Loucy (cell line): ENCODE measurements at regions not wholly inside any gene's neighbourhood (a gene's known extent, or its start where the extent isn't known, plus 50 kb on each side); places are given as distances from the start of the nearest gene placed in this dataset.

ENCODE experiments used
- H2AFZ ChIP-seq: fragments of 200-600 bp; sonication (generic); 2 replicates; pipeline ENCODE4 v1.6.0; 2016; ENCODE audit warnings: antibody characterized with exemption, mild to moderate bottlenecking, low read length, moderate library complexity
- H3F3A ChIP-seq: fragments of 200-600 bp; 2 replicates; pipeline ENCODE4 v1.6.0; 2016; ENCODE audit warnings: antibody characterized with exemption, low read depth, mild to moderate bottlenecking
- H3K27me3 ChIP-seq: fragments of 200-600 bp; sonication (generic); 2 replicates; pipeline ENCODE4 v1.6.1; 2014; ENCODE audit warnings: low read length, mild to moderate bottlenecking; ENCODE audit not compliant: insufficient read depth, poor library complexity, severe bottlenecking
- H3K36me3 ChIP-seq: fragments of 200-600 bp; sonication (generic); 2 replicates; pipeline ENCODE4 v1.6.1; 2016; ENCODE audit warnings: low read length; ENCODE audit not compliant: insufficient read depth
- H3K4me1 ChIP-seq: fragments of 200-600 bp; sonication (generic); 2 replicates; pipeline ENCODE4 v1.5.1; 2014; ENCODE audit warnings: low read length, mild to moderate bottlenecking; ENCODE audit not compliant: insufficient read depth, poor library complexity, severe bottlenecking
- H3K4me2 ChIP-seq: fragments of 200-600 bp; sonication (generic); 2 replicates; pipeline ENCODE4 v1.6.0; 2014; ENCODE audit warnings: antibody characterized with exemption, low read length, low read depth, mild to moderate bottlenecking; ENCODE audit not compliant: poor library complexity, severe bottlenecking
- H3K4me3 ChIP-seq: fragments of 200-600 bp; sonication (generic); 2 replicates; pipeline ENCODE4 v1.5.1; 2014; ENCODE audit warnings: low read length, mild to moderate bottlenecking, mixed read lengths; ENCODE audit not compliant: poor library complexity, severe bottlenecking
- H3K79me2 ChIP-seq: fragments of 200-600 bp; sonication (generic); 2 replicates; pipeline ENCODE4 v1.6.1; 2014; ENCODE audit warnings: low read length; ENCODE audit not compliant: insufficient read depth
- H3K9ac ChIP-seq: fragments of 200-600 bp; sonication (generic); 2 replicates; pipeline ENCODE4 v1.6.0; 2014; ENCODE audit warnings: mild to moderate bottlenecking, low read depth, low read length, moderate library complexity; ENCODE audit not compliant: poor library complexity, severe bottlenecking
- H3K9me2 ChIP-seq: fragments of 200-600 bp; sonication (generic); replicated peaks from 2 replicates; pipeline ENCODE4 v1.6.1; 2016; ENCODE audit warnings: low read depth, low read length, mixed read lengths
- H3K9me3 ChIP-seq: fragments of 200-600 bp; sonication (generic); 2 replicates; pipeline ENCODE4 v1.6.1; 2014; ENCODE audit warnings: mild to moderate bottlenecking, antibody characterized with exemption, low read length, low read depth; ENCODE audit not compliant: insufficient read depth
- H4K20me1 ChIP-seq: fragments of 200-600 bp; sonication (generic); 2 replicates; pipeline ENCODE4 v1.6.0; 2014; ENCODE audit warnings: antibody characterized with exemption, low read length, mild to moderate bottlenecking; ENCODE audit not compliant: insufficient read depth, poor library complexity, severe bottlenecking
- CTCF ChIP-seq: fragments of 200-600 bp; sonication (generic); conservative IDR thresholded peaks from 2 replicates; pipeline ENCODE4 v1.5.1; 2014; ENCODE audit warnings: mild to moderate bottlenecking, antibody characterized with exemption, low read length
- EZH2phosphoT487 ChIP-seq: fragments of 200-600 bp; IDR thresholded peaks from 2 replicates; pipeline ENCODE4 v1.6.1; 2018; ENCODE audit warnings: antibody characterized with exemption, mild to moderate bottlenecking, moderate library complexity, borderline replicate concordance

GRCh38 chr5:158506648-158507047, 593.1 kb downstream of the EBF1 start:
- Histone ChIP-seq H3K27me3 (no peaks in the 10 kb centered on the region), H3K4me3 (no peak overlapping the region), H3K79me2 (no peaks in the 10 kb centered on the region), H3K9me3 (peaks cover 14% of the 10 kb centered on the region; the same call in 1 of the 2 replicates), H3K4me2 (no peak overlapping the region), H3F3A (peaks cover 4% of the 10 kb centered on the region; the same call in 1 of the 2 replicates), H2AFZ (no peak overlapping the region), H3K9me2 (no peaks in the 10 kb centered on the region), H3K36me3 (no peaks in the 10 kb centered on the region), H3K9ac (no peak overlapping the region), H4K20me1 (no peaks in the 10 kb centered on the region), H3K4me1 (peaks cover 20% of the 10 kb centered on the region)
- TF ChIP-seq EZH2phosphoT487 (no peak), CTCF (no peak)

GRCh38 chr5:158502686-158503085, 597.0 kb downstream of the EBF1 start:
- Histone ChIP-seq H3K79me2 (no peaks in the 10 kb centered on the region), H4K20me1 (no peaks in the 10 kb centered on the region), H3K9me3 (peaks cover 13% of the 10 kb centered on the region; the same call in 1 of the 2 replicates), H3K4me3 (no peak overlapping the region), H3K4me1 (peaks cover 8% of the 10 kb centered on the region), H3F3A (no peaks in the 10 kb centered on the region), H2AFZ (no peak overlapping the region; the same call in 1 of the 2 replicates), H3K9me2 (no peaks in the 10 kb centered on the region), H3K9ac (no peak overlapping the region), H3K27me3 (no peaks in the 10 kb centered on the region), H3K36me3 (no peaks in the 10 kb centered on the region), H3K4me2 (no peak overlapping the region)
- no peak for TF ChIP-seq CTCF
- no peak for TF ChIP-seq EZH2phosphoT487

GRCh38 chr5:158499892-158500418, 599.8 kb downstream of the EBF1 start:
- Histone ChIP-seq H3K9me3 (no peaks in the 10 kb centered on the region; the same call in 1 of the 2 replicates), H3F3A (no peaks in the 10 kb centered on the region), H3K36me3 (no peaks in the 10 kb centered on the region), H3K9me2 (no peaks in the 10 kb centered on the region), H4K20me1 (no peaks in the 10 kb centered on the region), H3K4me3 (no peak overlapping the region), H3K9ac (no peak overlapping the region), H3K4me2 (no peak overlapping the region), H3K27me3 (no peaks in the 10 kb centered on the region), H3K4me1 (peaks cover 8% of the 10 kb centered on the region), H2AFZ (no peak overlapping the region), H3K79me2 (no peaks in the 10 kb centered on the region)
- no peak for TF ChIP-seq EZH2phosphoT487
- TF ChIP-seq CTCF, result no peak
